ENCODE measurements at regions not wholly inside any gene's neighbourhood (a gene's known extent, or its start where the extent isn't known, plus 50 kb on each side); places are given as distances from the start of the nearest gene placed in this dataset.

DNA sequence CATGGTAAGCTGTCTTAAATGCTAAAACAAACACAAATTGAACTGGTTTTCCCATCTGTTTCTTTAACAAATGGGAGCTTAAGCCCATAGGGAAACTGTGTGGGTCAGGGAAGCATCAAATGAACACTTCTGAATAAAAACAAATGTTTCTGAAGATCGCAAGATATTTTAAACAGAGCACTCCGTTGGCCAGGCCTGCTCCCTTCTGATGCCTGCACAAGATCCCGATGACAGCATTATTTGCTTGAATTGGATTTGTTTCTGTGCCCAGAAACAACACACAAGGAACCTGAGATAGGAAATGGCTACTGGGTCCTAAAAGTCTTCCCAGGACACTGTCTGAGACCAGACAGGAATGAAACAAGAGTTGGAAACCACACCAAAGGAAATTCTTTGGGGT is 425.8 kb upstream of the ZFHX3 start:
- no peaks in the 10 kb centered on the region for H3K9me3 ChIP-seq (ENCODE audit: low read length)
- H3K4me1 ChIP-seq (ENCODE audit: insufficient read depth, low read length, severe bottlenecking): no peaks in the 10 kb centered on the region
- H3K79me2 ChIP-seq (ENCODE audit: insufficient read depth, low read length): no peaks in the 10 kb centered on the region
- no peak for TF ChIP-seq CTCF (IDR thresholded peaks at IDR 0.05; ENCODE audit: low read length)
- TF ChIP-seq EZH2 (IDR thresholded peaks at IDR 0.05; ENCODE audit: borderline replicate concordance, low read length): no peak
- no peak overlapping the region for H3K27ac ChIP-seq (ENCODE audit: low read depth, low read length, poor library complexity, severe bottlenecking)
- no peaks in the 10 kb centered on the region for H3K9me2 ChIP-seq (ENCODE audit: low read depth, low read length)
- no peak overlapping the region for H3K9ac ChIP-seq (ENCODE audit: low read length)
- no peaks in the 10 kb centered on the region for H4K20me1 ChIP-seq (ENCODE audit: insufficient read depth, low read length)
- no peak overlapping the region for H2AFZ ChIP-seq (ENCODE audit: low read length)
- no peaks in the 10 kb centered on the region for H3K36me3 ChIP-seq (ENCODE audit: insufficient read depth, low read length)
- H3K4me3 ChIP-seq (ENCODE audit: low read depth, low read length, poor library complexity, severe bottlenecking): no peak overlapping the region
- no peak overlapping the region for H3K4me2 ChIP-seq (ENCODE audit: low read length)
- H3K27me3 ChIP-seq (ENCODE audit: insufficient read depth, low read length): no peaks in the 10 kb centered on the region
- no peaks in the 10 kb centered on the region for H3F3A ChIP-seq (ENCODE audit: insufficient read depth, low read length)

DNA sequence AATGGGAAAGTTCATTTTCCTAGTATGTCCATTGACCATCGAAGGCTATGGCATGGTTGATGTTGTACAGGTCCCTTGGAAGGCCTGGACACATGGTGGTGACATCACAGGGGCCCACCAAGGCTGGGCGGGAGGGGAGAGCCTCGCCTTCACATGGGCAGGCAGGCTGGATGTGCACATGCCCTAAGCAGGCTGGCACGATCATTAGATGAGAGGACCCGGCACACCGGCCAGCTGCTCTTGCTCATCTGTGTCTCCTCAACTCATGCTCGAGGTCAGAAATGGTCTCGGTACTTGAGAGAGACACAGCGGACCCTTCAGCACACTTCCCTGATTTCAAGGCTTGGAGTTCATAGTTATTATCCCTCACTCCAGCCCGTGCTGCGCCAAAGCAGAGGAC is 416.9 kb upstream of the ZFHX3 start:
- Histone ChIP-seq H3K79me2 (ENCODE audit: insufficient read depth, low read length) (no peaks in the 10 kb centered on the region), H3K4me1 (ENCODE audit: insufficient read depth, low read length, severe bottlenecking) (no peaks in the 10 kb centered on the region), H3K9me3 (ENCODE audit: low read length) (no peaks in the 10 kb centered on the region), H3K4me2 (ENCODE audit: low read length) (no peak overlapping the region), H3K36me3 (ENCODE audit: insufficient read depth, low read length) (no peaks in the 10 kb centered on the region), H3F3A (ENCODE audit: insufficient read depth, low read length) (no peaks in the 10 kb centered on the region), H3K9ac (ENCODE audit: low read length) (no peak overlapping the region), H2AFZ (ENCODE audit: low read length) (no peak overlapping the region), H3K4me3 (ENCODE audit: low read depth, low read length, poor library complexity, severe bottlenecking) (no peak overlapping the region), H3K9me2 (ENCODE audit: low read depth, low read length) (no peaks in the 10 kb centered on the region), H3K27me3 (ENCODE audit: insufficient read depth, low read length) (no peaks in the 10 kb centered on the region), H3K27ac (ENCODE audit: low read depth, low read length, poor library complexity, severe bottlenecking) (no peak overlapping the region), H4K20me1 (ENCODE audit: insufficient read depth, low read length) (no peaks in the 10 kb centered on the region)
- TF ChIP-seq EZH2 (IDR thresholded peaks at IDR 0.05; ENCODE audit: borderline replicate concordance, low read length): no peak
- no peak for TF ChIP-seq CTCF (IDR thresholded peaks at IDR 0.05; ENCODE audit: low read length)

GRCh38 chr16:73459586-73459985 is 411.7 kb upstream of the ZFHX3 start:
- Histone ChIP-seq H3F3A (ENCODE audit: insufficient read depth, low read length) (no peaks in the 10 kb centered on the region), H4K20me1 (ENCODE audit: insufficient read depth, low read length) (no peaks in the 10 kb centered on the region), H3K27ac (ENCODE audit: low read depth, low read length, poor library complexity, severe bottlenecking) (no peak overlapping the region), H3K27me3 (ENCODE audit: insufficient read depth, low read length) (no peaks in the 10 kb centered on the region), H3K4me2 (ENCODE audit: low read length) (no peak overlapping the region), H3K9ac (ENCODE audit: low read length) (no peak overlapping the region), H3K36me3 (ENCODE audit: insufficient read depth, low read length) (no peaks in the 10 kb centered on the region), H3K9me3 (ENCODE audit: low read length) (no peaks in the 10 kb centered on the region), H3K9me2 (ENCODE audit: low read depth, low read length) (no peaks in the 10 kb centered on the region), H3K4me3 (ENCODE audit: low read depth, low read length, poor library complexity, severe bottlenecking) (no peak overlapping the region), H3K79me2 (ENCODE audit: insufficient read depth, low read length) (no peaks in the 10 kb centered on the region), H3K4me1 (ENCODE audit: insufficient read depth, low read length, severe bottlenecking) (no peaks in the 10 kb centered on the region), H2AFZ (ENCODE audit: low read length) (no peak overlapping the region)
- no peak for TF ChIP-seq EZH2 (IDR thresholded peaks at IDR 0.05; ENCODE audit: borderline replicate concordance, low read length)
- no peak for TF ChIP-seq CTCF (IDR thresholded peaks at IDR 0.05; ENCODE audit: low read length)
